GM23338 (cell line): ENCODE measurements at regions not wholly inside any gene's neighbourhood (a gene's known extent, or its start where the extent isn't known, plus 50 kb on each side); places are given as distances from the start of the nearest gene placed in this dataset.

Experiments used
- ATAC-seq: fragments of 200-7000 bp; cut with Tn5 transposase; 3 replicates; pipeline ENCODE4 v1.9.1; 2020
- DNase-seq: peaks from one replicate; pipeline ENCODE4 v3.0.0-alpha.2; 2015; ENCODE audit warnings: low spot score
- H2AFZ ChIP-seq: fragments of 200-600 bp; sonication (generic); 2 replicates; pipeline ENCODE4 v1.8.0; 2016; ENCODE audit warnings: antibody characterized with exemption, mild to moderate bottlenecking, moderate library complexity
- H3F3A ChIP-seq: fragments of 200-600 bp; sonication (generic); replicated peaks from 2 replicates; pipeline ENCODE4 v1.8.0; 2017; ENCODE audit warnings: antibody characterized with exemption, mixed run types, low read depth
- H3K27ac ChIP-seq: fragments of 200-600 bp; sonication (generic); 2 replicates; pipeline ENCODE4 v1.6.1; 2016; ENCODE audit warnings: low read depth
- H3K27me3 ChIP-seq: fragments of 200-600 bp; sonication (generic); 2 replicates; pipeline ENCODE4 v1.8.0; 2016; ENCODE audit warnings: mild to moderate bottlenecking, mixed run types, moderate library complexity; ENCODE audit not compliant: insufficient read depth
- H3K36me3 ChIP-seq: fragments of 200-600 bp; sonication (generic); 2 replicates; pipeline ENCODE4 v1.8.0; 2016; ENCODE audit warnings: mild to moderate bottlenecking; ENCODE audit not compliant: insufficient read depth
- H3K4me1 ChIP-seq: fragments of 200-600 bp; sonication (generic); 2 replicates; pipeline ENCODE4 v1.8.0; 2016; ENCODE audit warnings: mild to moderate bottlenecking, moderate library complexity; ENCODE audit not compliant: insufficient read depth
- H3K4me2 ChIP-seq: fragments of 200-600 bp; sonication (generic); 2 replicates; pipeline ENCODE4 v1.7.1; 2017; ENCODE audit warnings: mixed run types
- H3K4me3 ChIP-seq: fragments of 200-600 bp; sonication (generic); 2 replicates; pipeline ENCODE4 v1.6.1; 2016; ENCODE audit warnings: mixed run types
- H3K79me2 ChIP-seq: fragments of 200-600 bp; sonication (generic); replicated peaks from 2 replicates; pipeline ENCODE4 v1.8.0; 2017; ENCODE audit warnings: mild to moderate bottlenecking; ENCODE audit not compliant: insufficient read depth
- H3K9me2 ChIP-seq: fragments of 200-600 bp; sonication (generic); 2 replicates; pipeline ENCODE4 v1.8.0; 2017; ENCODE audit not compliant: insufficient read depth
- H4K20me1 ChIP-seq: fragments of 200-600 bp; sonication (generic); replicated peaks from 2 replicates; pipeline ENCODE4 v1.8.0; 2017; ENCODE audit warnings: mild to moderate bottlenecking; ENCODE audit not compliant: insufficient read depth
- H3K27ac Mint-ChIP-seq: 2 replicates; pipeline ENCODE4 v1.8.0; 2020; ENCODE audit warnings: inconsistent platforms, mild to moderate bottlenecking, moderate library complexity, mixed read lengths
- H3K27me3 Mint-ChIP-seq: 3 replicates; pipeline ENCODE4 v1.8.0; 2022; ENCODE audit warnings: low read depth, mild to moderate bottlenecking, moderate library complexity, mixed read lengths, inconsistent platforms; ENCODE audit not compliant: insufficient read depth, poor library complexity
- H3K36me3 Mint-ChIP-seq: 3 replicates; pipeline ENCODE4 v1.8.0; 2021; ENCODE audit warnings: low read depth, mild to moderate bottlenecking, inconsistent platforms, moderate library complexity, mixed read lengths
- H3K4me1 Mint-ChIP-seq: 3 replicates; pipeline ENCODE4 v1.8.0; 2020; ENCODE audit warnings: mild to moderate bottlenecking, inconsistent platforms, mixed read lengths
- H3K4me3 Mint-ChIP-seq: 3 replicates; pipeline ENCODE4 v1.8.0; 2021; ENCODE audit warnings: moderate library complexity, mild to moderate bottlenecking, inconsistent platforms, mixed read lengths
- H3K9me3 Mint-ChIP-seq: 3 replicates; pipeline ENCODE4 v1.8.0; 2020; ENCODE audit warnings: moderate library complexity, mild to moderate bottlenecking, inconsistent platforms, mixed read lengths
- CREB1 ChIP-seq: fragments of 250-450 bp; sonication (Bioruptor Pico); IDR thresholded peaks from 2 replicates; pipeline ENCODE4 v1.5.0; 2020; ENCODE audit warnings: low read depth, mild to moderate bottlenecking, moderate library complexity
- EZH2 ChIP-seq: fragments of 200-600 bp; sonication (generic); IDR thresholded peaks from one replicate; pipeline ENCODE4 v1.8.0; 2017; ENCODE audit warnings: antibody characterized with exemption, mild to moderate bottlenecking, low read depth; ENCODE audit not compliant: unreplicated experiment
- NANOG ChIP-seq: IDR thresholded peaks from 2 replicates; pipeline ENCODE4 v1.6.1; 2016; ENCODE audit warnings: antibody characterized with exemption, borderline replicate concordance
- POLR2AphosphoS5 ChIP-seq: IDR thresholded peaks from 2 replicates; pipeline ENCODE4 v1.6.1; 2016; ENCODE audit warnings: antibody characterized with exemption, low read depth
- STAT1 ChIP-seq: IDR thresholded peaks from one replicate; pipeline ENCODE4 v1.6.1; 2016; ENCODE audit warnings: antibody characterized with exemption; ENCODE audit not compliant: unreplicated experiment
- TF ChIP-seq, protein P1 (sequence below): fragments of 250-450 bp; sonication (Bioruptor Pico); IDR thresholded peaks from 2 replicates; pipeline ENCODE4 v1.5.0; 2020; ENCODE audit warnings: mild to moderate bottlenecking, moderate library complexity
- TF ChIP-seq, protein P2 (sequence below), 2 experiments: fragments of 200-600 bp in 1 of 2; sonication (generic) in 1 of 2; conservative IDR thresholded peaks; 2 replicates each; pipeline versions ENCODE4 v1.5.1 to v1.6.1; 2016 to 2017; ENCODE audit warnings: antibody characterized with exemption in 2 of 2, low read depth in 2 of 2, mild to moderate bottlenecking in 2 of 2, moderate library complexity in 1 of 2
- TF ChIP-seq, protein P3 (sequence below): IDR thresholded peaks from one replicate; pipeline ENCODE4 v1.6.1; 2018; ENCODE audit warnings: antibody characterized with exemption; ENCODE audit not compliant: unreplicated experiment

DNA sequence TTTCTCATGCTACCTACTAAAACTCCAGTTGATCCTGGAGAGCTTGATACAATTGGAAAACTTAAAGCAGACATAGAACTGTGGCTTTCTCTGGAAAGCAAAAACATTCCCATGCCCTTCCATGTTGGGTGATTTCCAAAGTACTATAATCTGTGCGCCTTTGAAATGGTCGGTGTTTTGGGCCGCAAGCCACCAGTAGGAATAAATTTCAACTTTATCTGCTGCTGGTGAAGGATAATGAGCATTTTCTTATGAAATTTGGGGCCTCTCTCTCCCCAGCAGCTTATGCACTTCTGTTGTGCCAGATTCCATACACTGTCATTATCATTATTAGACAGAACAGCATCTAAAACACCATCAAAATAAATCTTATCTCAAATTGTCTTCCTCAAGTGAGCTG lies 366.7 kb upstream of the RPS6KA3 start (continued):
- TF ChIP-seq, protein P1, sequence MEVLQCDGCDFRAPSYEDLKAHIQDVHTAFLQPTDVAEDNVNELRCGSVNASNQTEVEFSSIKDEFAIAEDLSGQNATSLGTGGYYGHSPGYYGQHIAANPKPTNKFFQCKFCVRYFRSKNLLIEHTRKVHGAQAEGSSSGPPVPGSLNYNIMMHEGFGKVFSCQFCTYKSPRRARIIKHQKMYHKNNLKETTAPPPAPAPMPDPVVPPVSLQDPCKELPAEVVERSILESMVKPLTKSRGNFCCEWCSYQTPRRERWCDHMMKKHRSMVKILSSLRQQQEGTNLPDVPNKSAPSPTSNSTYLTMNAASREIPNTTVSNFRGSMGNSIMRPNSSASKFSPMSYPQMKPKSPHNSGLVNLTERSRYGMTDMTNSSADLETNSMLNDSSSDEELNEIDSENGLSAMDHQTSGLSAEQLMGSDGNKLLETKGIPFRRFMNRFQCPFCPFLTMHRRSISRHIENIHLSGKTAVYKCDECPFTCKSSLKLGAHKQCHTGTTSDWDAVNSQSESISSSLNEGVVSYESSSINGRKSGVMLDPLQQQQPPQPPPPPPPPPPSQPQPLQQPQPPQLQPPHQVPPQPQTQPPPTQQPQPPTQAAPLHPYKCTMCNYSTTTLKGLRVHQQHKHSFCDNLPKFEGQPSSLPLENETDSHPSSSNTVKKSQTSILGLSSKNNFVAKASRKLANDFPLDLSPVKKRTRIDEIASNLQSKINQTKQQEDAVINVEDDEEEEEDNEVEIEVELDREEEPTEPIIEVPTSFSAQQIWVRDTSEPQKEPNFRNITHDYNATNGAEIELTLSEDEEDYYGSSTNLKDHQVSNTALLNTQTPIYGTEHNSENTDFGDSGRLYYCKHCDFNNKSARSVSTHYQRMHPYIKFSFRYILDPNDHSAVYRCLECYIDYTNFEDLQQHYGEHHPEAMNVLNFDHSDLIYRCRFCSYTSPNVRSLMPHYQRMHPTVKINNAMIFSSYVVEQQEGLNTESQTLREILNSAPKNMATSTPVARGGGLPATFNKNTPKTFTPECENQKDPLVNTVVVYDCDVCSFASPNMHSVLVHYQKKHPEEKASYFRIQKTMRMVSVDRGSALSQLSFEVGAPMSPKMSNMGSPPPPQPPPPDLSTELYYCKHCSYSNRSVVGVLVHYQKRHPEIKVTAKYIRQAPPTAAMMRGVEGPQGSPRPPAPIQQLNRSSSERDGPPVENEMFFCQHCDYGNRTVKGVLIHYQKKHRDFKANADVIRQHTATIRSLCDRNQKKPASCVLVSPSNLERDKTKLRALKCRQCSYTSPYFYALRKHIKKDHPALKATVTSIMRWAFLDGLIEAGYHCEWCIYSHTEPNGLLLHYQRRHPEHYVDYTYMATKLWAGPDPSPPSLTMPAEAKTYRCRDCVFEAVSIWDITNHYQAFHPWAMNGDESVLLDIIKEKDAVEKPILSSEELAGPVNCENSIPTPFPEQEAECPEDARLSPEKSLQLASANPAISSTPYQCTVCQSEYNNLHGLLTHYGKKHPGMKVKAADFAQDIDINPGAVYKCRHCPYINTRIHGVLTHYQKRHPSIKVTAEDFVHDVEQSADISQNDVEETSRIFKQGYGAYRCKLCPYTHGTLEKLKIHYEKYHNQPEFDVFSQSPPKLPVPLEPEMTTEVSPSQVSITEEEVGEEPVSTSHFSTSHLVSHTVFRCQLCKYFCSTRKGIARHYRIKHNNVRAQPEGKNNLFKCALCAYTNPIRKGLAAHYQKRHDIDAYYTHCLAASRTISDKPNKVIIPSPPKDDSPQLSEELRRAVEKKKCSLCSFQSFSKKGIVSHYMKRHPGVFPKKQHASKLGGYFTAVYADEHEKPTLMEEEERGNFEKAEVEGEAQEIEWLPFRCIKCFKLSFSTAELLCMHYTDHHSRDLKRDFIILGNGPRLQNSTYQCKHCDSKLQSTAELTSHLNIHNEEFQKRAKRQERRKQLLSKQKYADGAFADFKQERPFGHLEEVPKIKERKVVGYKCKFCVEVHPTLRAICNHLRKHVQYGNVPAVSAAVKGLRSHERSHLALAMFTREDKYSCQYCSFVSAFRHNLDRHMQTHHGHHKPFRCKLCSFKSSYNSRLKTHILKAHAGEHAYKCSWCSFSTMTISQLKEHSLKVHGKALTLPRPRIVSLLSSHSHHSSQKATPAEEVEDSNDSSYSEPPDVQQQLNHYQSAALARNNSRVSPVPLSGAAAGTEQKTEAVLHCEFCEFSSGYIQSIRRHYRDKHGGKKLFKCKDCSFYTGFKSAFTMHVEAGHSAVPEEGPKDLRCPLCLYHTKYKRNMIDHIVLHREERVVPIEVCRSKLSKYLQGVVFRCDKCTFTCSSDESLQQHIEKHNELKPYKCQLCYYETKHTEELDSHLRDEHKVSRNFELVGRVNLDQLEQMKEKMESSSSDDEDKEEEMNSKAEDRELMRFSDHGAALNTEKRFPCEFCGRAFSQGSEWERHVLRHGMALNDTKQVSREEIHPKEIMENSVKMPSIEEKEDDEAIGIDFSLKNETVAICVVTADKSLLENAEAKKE (CRISPR knock-in tag): no peak
- TF ChIP-seq NANOG (no peak), POLR2AphosphoS5 (no peak), STAT1 (no peak)

DNA sequence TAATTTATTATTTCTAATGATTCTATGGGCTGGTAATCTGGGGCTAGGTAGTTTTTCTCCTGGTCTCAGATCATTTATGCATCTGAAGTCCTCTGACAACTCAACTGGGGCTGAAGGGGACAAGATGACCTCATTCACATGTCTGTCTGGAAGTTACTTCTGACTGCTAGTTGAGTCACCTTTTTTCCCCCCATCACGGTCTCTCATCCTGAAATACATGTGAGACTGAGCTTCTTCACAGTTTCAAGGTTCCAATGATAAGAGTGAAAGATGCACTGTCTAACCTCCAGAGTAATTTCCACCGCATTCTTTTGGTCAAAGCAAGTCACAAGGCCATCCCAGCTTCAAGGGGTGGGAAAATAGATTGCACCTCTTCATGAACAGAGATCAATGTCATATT lies 356.7 kb upstream of the RPS6KA3 start:
- H3K79me2 ChIP-seq: no peaks in the 10 kb centered on the region
- H2AFZ ChIP-seq: no peak overlapping the region
- no peaks in the 10 kb centered on the region for H3K27me3 ChIP-seq
- no peaks in the 10 kb centered on the region for H3K4me1 ChIP-seq
- H3K36me3 ChIP-seq: no peaks in the 10 kb centered on the region
- H3F3A ChIP-seq: no peaks in the 10 kb centered on the region
- Mint-ChIP-seq H3K4me3 (no peak overlapping the region), H3K27me3 (no peaks in the 10 kb centered on the region), H3K27ac (no peak overlapping the region), H3K4me1 (no peaks in the 10 kb centered on the region), H3K9me3 (no peaks in the 10 kb centered on the region), H3K36me3 (no peaks in the 10 kb centered on the region)
- no peak for TF ChIP-seq EZH2
- no peak overlapping the region for H3K4me3 ChIP-seq
- DNase-seq: no peak
- no peaks in the 10 kb centered on the region for H3K9me2 ChIP-seq
- no peak overlapping the region for H3K27ac ChIP-seq
- no peaks in the 10 kb centered on the region for H4K20me1 ChIP-seq
- no peak for ATAC-seq
- H3K4me2 ChIP-seq: no peak overlapping the region

DNA sequence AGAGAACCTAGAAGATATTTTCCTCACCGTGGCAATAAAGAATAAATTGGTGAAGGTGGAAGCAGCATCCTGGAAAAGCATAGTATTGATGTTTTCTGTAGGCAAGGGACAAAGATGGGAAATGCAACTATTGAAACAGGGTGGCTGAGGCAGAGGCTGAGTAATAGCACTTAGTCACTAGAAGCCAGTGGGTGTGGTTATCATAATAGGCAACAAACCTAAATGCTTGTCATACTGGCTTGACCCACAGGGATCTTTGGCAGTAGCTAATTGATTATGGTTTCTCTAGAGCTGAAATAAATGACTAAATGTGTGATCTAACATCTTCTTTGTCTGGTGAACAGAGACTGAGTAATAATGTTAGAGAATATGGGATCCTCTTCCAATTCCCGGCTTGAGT lies 353.6 kb upstream of the RPS6KA3 start:
- no peak overlapping the region for H3K4me3 ChIP-seq
- Mint-ChIP-seq H3K27me3 (no peaks in the 10 kb centered on the region), H3K27ac (no peak overlapping the region), H3K9me3 (no peaks in the 10 kb centered on the region), H3K4me1 (no peaks in the 10 kb centered on the region), H3K4me3 (no peak overlapping the region), H3K36me3 (no peaks in the 10 kb centered on the region)
- DNase-seq: no peak
- no peaks in the 10 kb centered on the region for H3K36me3 ChIP-seq
- no peaks in the 10 kb centered on the region for H4K20me1 ChIP-seq
- H3K4me1 ChIP-seq: no peaks in the 10 kb centered on the region
- H3F3A ChIP-seq: no peaks in the 10 kb centered on the region
- H3K27ac ChIP-seq: no peak overlapping the region
- no peaks in the 10 kb centered on the region for H3K27me3 ChIP-seq
- no peak for ATAC-seq
- H3K4me2 ChIP-seq: no peak overlapping the region
- no peak overlapping the region for H2AFZ ChIP-seq
- no peaks in the 10 kb centered on the region for H3K79me2 ChIP-seq
- H3K9me2 ChIP-seq: no peaks in the 10 kb centered on the region
- TF ChIP-seq CREB1 (CRISPR knock-in tag) (no peak), POLR2AphosphoS5 (no peak), EZH2 (no peak)
- TF ChIP-seq, protein P2, sequence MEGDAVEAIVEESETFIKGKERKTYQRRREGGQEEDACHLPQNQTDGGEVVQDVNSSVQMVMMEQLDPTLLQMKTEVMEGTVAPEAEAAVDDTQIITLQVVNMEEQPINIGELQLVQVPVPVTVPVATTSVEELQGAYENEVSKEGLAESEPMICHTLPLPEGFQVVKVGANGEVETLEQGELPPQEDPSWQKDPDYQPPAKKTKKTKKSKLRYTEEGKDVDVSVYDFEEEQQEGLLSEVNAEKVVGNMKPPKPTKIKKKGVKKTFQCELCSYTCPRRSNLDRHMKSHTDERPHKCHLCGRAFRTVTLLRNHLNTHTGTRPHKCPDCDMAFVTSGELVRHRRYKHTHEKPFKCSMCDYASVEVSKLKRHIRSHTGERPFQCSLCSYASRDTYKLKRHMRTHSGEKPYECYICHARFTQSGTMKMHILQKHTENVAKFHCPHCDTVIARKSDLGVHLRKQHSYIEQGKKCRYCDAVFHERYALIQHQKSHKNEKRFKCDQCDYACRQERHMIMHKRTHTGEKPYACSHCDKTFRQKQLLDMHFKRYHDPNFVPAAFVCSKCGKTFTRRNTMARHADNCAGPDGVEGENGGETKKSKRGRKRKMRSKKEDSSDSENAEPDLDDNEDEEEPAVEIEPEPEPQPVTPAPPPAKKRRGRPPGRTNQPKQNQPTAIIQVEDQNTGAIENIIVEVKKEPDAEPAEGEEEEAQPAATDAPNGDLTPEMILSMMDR (conservative IDR thresholded peaks at IDR 0.05; ENCODE audit: low read depth in 2 of 2): no peak
- TF ChIP-seq, protein P3, sequence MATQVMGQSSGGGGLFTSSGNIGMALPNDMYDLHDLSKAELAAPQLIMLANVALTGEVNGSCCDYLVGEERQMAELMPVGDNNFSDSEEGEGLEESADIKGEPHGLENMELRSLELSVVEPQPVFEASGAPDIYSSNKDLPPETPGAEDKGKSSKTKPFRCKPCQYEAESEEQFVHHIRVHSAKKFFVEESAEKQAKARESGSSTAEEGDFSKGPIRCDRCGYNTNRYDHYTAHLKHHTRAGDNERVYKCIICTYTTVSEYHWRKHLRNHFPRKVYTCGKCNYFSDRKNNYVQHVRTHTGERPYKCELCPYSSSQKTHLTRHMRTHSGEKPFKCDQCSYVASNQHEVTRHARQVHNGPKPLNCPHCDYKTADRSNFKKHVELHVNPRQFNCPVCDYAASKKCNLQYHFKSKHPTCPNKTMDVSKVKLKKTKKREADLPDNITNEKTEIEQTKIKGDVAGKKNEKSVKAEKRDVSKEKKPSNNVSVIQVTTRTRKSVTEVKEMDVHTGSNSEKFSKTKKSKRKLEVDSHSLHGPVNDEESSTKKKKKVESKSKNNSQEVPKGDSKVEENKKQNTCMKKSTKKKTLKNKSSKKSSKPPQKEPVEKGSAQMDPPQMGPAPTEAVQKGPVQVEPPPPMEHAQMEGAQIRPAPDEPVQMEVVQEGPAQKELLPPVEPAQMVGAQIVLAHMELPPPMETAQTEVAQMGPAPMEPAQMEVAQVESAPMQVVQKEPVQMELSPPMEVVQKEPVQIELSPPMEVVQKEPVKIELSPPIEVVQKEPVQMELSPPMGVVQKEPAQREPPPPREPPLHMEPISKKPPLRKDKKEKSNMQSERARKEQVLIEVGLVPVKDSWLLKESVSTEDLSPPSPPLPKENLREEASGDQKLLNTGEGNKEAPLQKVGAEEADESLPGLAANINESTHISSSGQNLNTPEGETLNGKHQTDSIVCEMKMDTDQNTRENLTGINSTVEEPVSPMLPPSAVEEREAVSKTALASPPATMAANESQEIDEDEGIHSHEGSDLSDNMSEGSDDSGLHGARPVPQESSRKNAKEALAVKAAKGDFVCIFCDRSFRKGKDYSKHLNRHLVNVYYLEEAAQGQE: no peak
